ENCODE measurements at regions not wholly inside any gene's neighbourhood (a gene's known extent, or its start where the extent isn't known, plus 50 kb on each side); places are given as distances from the start of the nearest gene placed in this dataset.

DNA sequence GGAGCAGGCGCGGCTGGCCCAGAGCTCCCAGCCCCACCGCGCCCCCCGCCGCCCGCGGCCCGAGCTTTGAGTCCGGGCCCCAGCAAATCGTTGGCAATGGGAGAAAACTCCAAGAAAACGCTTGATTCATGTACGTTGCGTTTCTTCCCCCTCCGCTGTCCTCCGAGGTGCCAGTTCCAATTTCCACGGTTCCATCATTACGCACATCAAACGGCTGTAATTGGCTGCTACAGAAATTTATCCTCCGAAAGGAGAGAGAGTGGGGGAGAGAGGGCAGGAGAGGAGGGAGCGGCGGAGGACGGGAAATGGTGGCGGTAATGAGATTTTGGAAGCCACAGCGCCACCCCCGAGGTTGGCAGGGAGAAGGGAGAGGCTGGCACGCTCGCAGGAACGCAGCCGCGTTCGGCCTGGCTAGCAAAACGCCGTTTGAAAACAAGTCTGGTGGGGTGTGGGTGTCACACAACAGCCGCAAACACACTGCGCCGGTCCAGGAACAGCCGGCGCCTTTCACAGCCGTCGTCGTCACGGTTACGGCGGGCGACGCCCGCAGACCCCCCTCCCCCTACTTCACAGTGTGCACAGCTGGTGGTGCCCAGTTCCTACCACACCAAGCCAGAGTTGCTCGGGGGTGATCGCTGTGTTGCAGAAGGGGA is 57.5 kb downstream of the UNCX start:
- Histone ChIP-seq H3K27ac (ENCODE audit: low read depth, low read length) (no peak overlapping the region), H3K79me1 (ENCODE audit: low read length) (no peaks in the 10 kb centered on the region), H4K8ac (ENCODE audit: low read depth, low read length) (no peak overlapping the region), H2BK5ac (ENCODE audit: low read length) (no peak overlapping the region), H3K36me3 (ENCODE audit: control insufficient read depth, insufficient read depth, low read length) (no peaks in the 10 kb centered on the region), H3K4me3 (ENCODE audit: low read length) (peak overlapping the region; percentile 10), H3K18ac (ENCODE audit: low read length) (no peak overlapping the region), H3K9ac (ENCODE audit: low read length) (peak overlapping the region; percentile 17), H2AK5ac (ENCODE audit: low read length) (no peak overlapping the region), H2BK120ac (ENCODE audit: low read depth, low read length) (no peak overlapping the region), H3K4ac (ENCODE audit: low read depth, low read length) (no peak overlapping the region), H3K4me1 (ENCODE audit: control insufficient read depth, low read depth, low read length) (no peaks in the 10 kb centered on the region), H3K4me2 (ENCODE audit: low read length) (peak overlapping the region; percentile 64), H3K79me2 (ENCODE audit: control insufficient read depth, insufficient read depth, low read length) (no peaks in the 10 kb centered on the region), H3K27me3 (ENCODE audit: insufficient read depth, low read length, poor library complexity) (peaks cover 2% of the 10 kb centered on the region), H2BK15ac (replicated peaks; ENCODE audit: low read depth) (no peak overlapping the region), H3K56ac (ENCODE audit: low read length) (peak overlapping the region; percentile 76), H4K5ac (ENCODE audit: low read length) (no peak overlapping the region), H3K23ac (ENCODE audit: low read length) (no peak overlapping the region)
- WGBS (ENCODE audit: extremely low coverage, insufficient coverage, low lambda C conversion rate) = no CpG with 5 or more reads among the region's 50 CpGs
- peak; percentile 32 for DNase-seq

DNA sequence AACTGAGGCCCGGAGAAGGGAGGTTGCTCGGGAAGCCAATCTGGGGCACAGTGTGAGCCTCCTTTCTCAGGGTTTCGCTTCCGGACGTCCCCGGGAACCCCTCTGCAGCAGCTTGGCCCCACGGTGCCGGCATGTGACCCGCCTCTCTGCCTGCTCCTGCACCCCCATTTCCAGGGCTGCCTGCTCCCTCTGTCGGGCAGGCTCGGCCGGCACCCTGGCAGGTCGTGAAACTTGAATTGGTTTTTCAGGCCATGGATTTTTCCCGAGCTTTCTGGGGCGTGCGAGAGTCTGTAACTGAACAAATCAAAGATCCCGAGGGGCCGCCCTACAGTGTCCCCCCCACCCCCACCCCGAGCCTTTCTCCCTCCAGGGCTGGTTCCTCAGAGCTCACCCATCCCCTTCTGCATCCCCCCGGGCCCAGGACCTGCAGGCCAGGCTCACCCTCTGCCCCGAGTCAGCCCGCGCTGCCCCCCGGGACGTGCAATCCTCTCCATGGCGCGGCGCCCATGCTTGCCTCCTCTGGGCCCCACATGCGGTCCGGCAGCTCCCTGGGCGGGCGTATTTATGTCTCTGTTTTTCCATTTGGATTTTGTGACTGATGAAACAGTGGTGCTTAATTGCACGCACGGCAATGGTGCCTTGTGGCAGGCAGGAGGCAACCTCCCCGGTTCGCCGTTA is 58.1 kb downstream of the UNCX start:
- Histone ChIP-seq H4K5ac (ENCODE audit: low read length) (no peak overlapping the region), H2AK5ac (ENCODE audit: low read length) (no peak overlapping the region), H3K27ac (ENCODE audit: low read depth, low read length) (no peak overlapping the region), H3K4me1 (ENCODE audit: control insufficient read depth, low read depth, low read length) (no peaks in the 10 kb centered on the region), H4K8ac (ENCODE audit: low read depth, low read length) (no peak overlapping the region), H2BK120ac (ENCODE audit: low read depth, low read length) (no peak overlapping the region), H3K79me1 (ENCODE audit: low read length) (no peaks in the 10 kb centered on the region), H3K27me3 (ENCODE audit: insufficient read depth, low read length, poor library complexity) (peaks cover 2% of the 10 kb centered on the region), H3K23ac (ENCODE audit: low read length) (no peak overlapping the region), H3K18ac (ENCODE audit: low read length) (no peak overlapping the region), H3K4me2 (ENCODE audit: low read length) (peak overlapping the region; percentile 64), H3K79me2 (ENCODE audit: control insufficient read depth, insufficient read depth, low read length) (no peaks in the 10 kb centered on the region), H3K9ac (ENCODE audit: low read length) (no peak overlapping the region), H3K36me3 (ENCODE audit: control insufficient read depth, insufficient read depth, low read length) (no peaks in the 10 kb centered on the region), H2BK15ac (replicated peaks; ENCODE audit: low read depth) (no peak overlapping the region), H3K4ac (ENCODE audit: low read depth, low read length) (no peak overlapping the region), H2BK5ac (ENCODE audit: low read length) (no peak overlapping the region), H3K56ac (ENCODE audit: low read length) (peak overlapping the region; percentile 76), H3K4me3 (ENCODE audit: low read length) (no peak overlapping the region)
- peak; percentile 18 for DNase-seq
- no CpG with 5 or more reads among the region's 37 CpGs for WGBS (ENCODE audit: extremely low coverage, insufficient coverage, low lambda C conversion rate)

DNA sequence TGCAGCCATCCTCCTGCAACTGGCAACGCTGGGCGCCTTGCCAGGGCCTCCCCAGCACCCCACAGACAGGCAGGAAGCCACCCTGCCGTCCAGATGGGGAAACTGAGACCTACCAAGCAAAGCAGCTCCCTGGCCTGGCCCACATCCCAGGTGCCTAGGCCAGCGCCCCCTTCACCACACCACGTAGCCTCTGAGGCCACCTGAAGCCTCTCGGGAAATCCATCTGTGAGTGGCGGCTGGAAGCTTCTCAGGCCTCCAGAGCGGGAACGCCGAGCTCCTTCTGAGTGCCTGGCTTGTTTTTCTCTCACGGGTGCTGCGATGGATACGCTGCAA is 58.7 kb downstream of the UNCX start:
- Histone ChIP-seq H3K27ac (ENCODE audit: low read depth, low read length) (no peak overlapping the region), H2AK5ac (ENCODE audit: low read length) (no peak overlapping the region), H4K8ac (ENCODE audit: low read depth, low read length) (no peak overlapping the region), H2BK120ac (ENCODE audit: low read depth, low read length) (no peak overlapping the region), H3K56ac (ENCODE audit: low read length) (no peak overlapping the region), H2BK5ac (ENCODE audit: low read length) (no peak overlapping the region), H3K27me3 (ENCODE audit: insufficient read depth, low read length, poor library complexity) (peaks cover 2% of the 10 kb centered on the region), H4K5ac (ENCODE audit: low read length) (no peak overlapping the region), H3K79me1 (ENCODE audit: low read length) (no peaks in the 10 kb centered on the region), H3K4me3 (ENCODE audit: low read length) (no peak overlapping the region), H3K36me3 (ENCODE audit: control insufficient read depth, insufficient read depth, low read length) (no peaks in the 10 kb centered on the region), H3K23ac (ENCODE audit: low read length) (no peak overlapping the region), H2BK15ac (replicated peaks; ENCODE audit: low read depth) (no peak overlapping the region), H3K4me2 (ENCODE audit: low read length) (no peak overlapping the region), H3K4me1 (ENCODE audit: control insufficient read depth, low read depth, low read length) (no peaks in the 10 kb centered on the region), H3K4ac (ENCODE audit: low read depth, low read length) (no peak overlapping the region), H3K9ac (ENCODE audit: low read length) (no peak overlapping the region), H3K18ac (ENCODE audit: low read length) (no peak overlapping the region), H3K79me2 (ENCODE audit: control insufficient read depth, insufficient read depth, low read length) (no peaks in the 10 kb centered on the region)
- no CpG with 5 or more reads among the region's 13 CpGs for WGBS (ENCODE audit: extremely low coverage, insufficient coverage, low lambda C conversion rate)
- no peak for DNase-seq

GRCh38 chr7:1291845-1292765 is 59.4 kb downstream of the UNCX start:
- H3K9ac ChIP-seq (ENCODE audit: low read length) = no peak overlapping the region
- H2BK5ac ChIP-seq (ENCODE audit: low read length) = no peak overlapping the region
- no peaks in the 10 kb centered on the region for H3K79me1 ChIP-seq (ENCODE audit: low read length)
- H3K23ac ChIP-seq (ENCODE audit: low read length) = no peak overlapping the region
- H3K4me3 ChIP-seq (ENCODE audit: low read length) = no peak overlapping the region
- no CpG with 5 or more reads among the region's 25 CpGs for WGBS (ENCODE audit: extremely low coverage, insufficient coverage, low lambda C conversion rate)
- H3K18ac ChIP-seq (ENCODE audit: low read length) = no peak overlapping the region
- no peak overlapping the region for H4K8ac ChIP-seq (ENCODE audit: low read depth, low read length)
- H3K4me1 ChIP-seq (ENCODE audit: control insufficient read depth, low read depth, low read length) = no peaks in the 10 kb centered on the region
- H2BK15ac ChIP-seq (replicated peaks; ENCODE audit: low read depth) = no peak overlapping the region
- H3K36me3 ChIP-seq (ENCODE audit: control insufficient read depth, insufficient read depth, low read length) = no peaks in the 10 kb centered on the region
- H2BK120ac ChIP-seq (ENCODE audit: low read depth, low read length) = no peak overlapping the region
- no peak overlapping the region for H2AK5ac ChIP-seq (ENCODE audit: low read length)
- no peak for DNase-seq
- H3K4me2 ChIP-seq (ENCODE audit: low read length) = no peak overlapping the region
- no peaks in the 10 kb centered on the region for H3K79me2 ChIP-seq (ENCODE audit: control insufficient read depth, insufficient read depth, low read length)
- H3K4ac ChIP-seq (ENCODE audit: low read depth, low read length) = no peak overlapping the region
- H3K56ac ChIP-seq (ENCODE audit: low read length) = no peak overlapping the region
- H3K27me3 ChIP-seq (ENCODE audit: insufficient read depth, low read length, poor library complexity) = peaks cover 2% of the 10 kb centered on the region
- H3K27ac ChIP-seq (ENCODE audit: low read depth, low read length) = no peak overlapping the region
- H4K5ac ChIP-seq (ENCODE audit: low read length) = no peak overlapping the region

GRCh38 chr7:1292972-1293830 is 60.5 kb downstream of the UNCX start:
- Histone ChIP-seq H2BK15ac (replicated peaks; ENCODE audit: low read depth) (no peak overlapping the region), H4K8ac (ENCODE audit: low read depth, low read length) (no peak overlapping the region), H4K5ac (ENCODE audit: low read length) (no peak overlapping the region), H3K27me3 (ENCODE audit: insufficient read depth, low read length, poor library complexity) (peaks cover 2% of the 10 kb centered on the region), H3K4me1 (ENCODE audit: control insufficient read depth, low read depth, low read length) (no peaks in the 10 kb centered on the region), H3K36me3 (ENCODE audit: control insufficient read depth, insufficient read depth, low read length) (no peaks in the 10 kb centered on the region), H3K4ac (ENCODE audit: low read depth, low read length) (no peak overlapping the region), H3K4me2 (ENCODE audit: low read length) (no peak overlapping the region), H3K27ac (ENCODE audit: low read depth, low read length) (no peak overlapping the region), H3K79me2 (ENCODE audit: control insufficient read depth, insufficient read depth, low read length) (no peaks in the 10 kb centered on the region), H3K56ac (ENCODE audit: low read length) (no peak overlapping the region), H3K9ac (ENCODE audit: low read length) (no peak overlapping the region), H3K79me1 (ENCODE audit: low read length) (no peaks in the 10 kb centered on the region), H3K4me3 (ENCODE audit: low read length) (no peak overlapping the region), H3K18ac (ENCODE audit: low read length) (no peak overlapping the region), H2BK5ac (ENCODE audit: low read length) (no peak overlapping the region), H2BK120ac (ENCODE audit: low read depth, low read length) (no peak overlapping the region), H3K23ac (ENCODE audit: low read length) (no peak overlapping the region), H2AK5ac (ENCODE audit: low read length) (no peak overlapping the region)
- WGBS (ENCODE audit: extremely low coverage, insufficient coverage, low lambda C conversion rate) = no CpG with 5 or more reads among the region's 24 CpGs
- DNase-seq = no peak

Data from mesendoderm (in vitro differentiated cells).